ENCODE measurements at regions not wholly inside any gene's neighbourhood (a gene's known extent, or its start where the extent isn't known, plus 50 kb on each side); places are given as distances from the start of the nearest gene placed in this dataset.
"Not testable (repeated sequence)": the region's sequence is repeated elsewhere in the genome, so short reads cannot be mapped to it uniquely, and the experiment has no call there.

DNA sequence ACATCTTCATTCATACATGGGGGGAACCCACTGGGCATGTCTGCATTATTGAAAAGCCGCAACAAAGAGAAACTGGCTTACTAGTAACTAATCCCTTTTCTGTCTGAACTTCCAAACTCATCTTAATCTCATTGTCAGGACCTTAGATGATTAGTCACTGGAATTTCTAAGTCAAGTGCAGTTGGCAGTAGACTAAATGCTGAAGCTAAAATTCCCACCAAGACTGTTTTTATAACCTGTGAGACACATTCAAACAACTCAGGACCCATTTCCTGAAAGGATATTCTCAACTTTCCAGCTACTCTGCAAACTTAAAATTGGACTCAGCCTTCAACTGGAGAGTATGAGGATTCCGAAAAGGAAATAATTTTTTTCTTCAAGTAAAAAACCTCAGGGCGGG, 94.8 kb upstream of the SCAF8 start:
- peak; percentile 40 for DNase-seq

DNA sequence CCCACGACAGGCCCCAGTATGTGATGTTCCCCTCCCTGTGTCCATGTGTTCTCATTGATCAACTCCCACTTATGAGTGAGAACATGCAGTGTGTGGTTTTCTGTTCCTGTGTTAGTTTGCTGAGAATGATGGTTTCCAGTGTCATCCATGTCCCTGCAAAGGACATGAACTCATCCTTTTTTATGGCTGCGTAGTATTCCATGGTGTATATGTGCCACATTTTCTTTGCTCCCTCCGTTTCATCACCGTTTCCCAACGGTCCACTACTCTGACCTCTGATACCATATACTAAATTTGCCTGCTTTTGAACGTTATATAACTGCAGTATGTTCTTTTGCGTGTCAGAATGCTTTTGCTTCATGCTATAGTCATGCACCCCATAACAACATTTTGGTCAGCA, 94.0 kb upstream of the SCAF8 start:
- not testable (repeated sequence) for DNase-seq

DNA sequence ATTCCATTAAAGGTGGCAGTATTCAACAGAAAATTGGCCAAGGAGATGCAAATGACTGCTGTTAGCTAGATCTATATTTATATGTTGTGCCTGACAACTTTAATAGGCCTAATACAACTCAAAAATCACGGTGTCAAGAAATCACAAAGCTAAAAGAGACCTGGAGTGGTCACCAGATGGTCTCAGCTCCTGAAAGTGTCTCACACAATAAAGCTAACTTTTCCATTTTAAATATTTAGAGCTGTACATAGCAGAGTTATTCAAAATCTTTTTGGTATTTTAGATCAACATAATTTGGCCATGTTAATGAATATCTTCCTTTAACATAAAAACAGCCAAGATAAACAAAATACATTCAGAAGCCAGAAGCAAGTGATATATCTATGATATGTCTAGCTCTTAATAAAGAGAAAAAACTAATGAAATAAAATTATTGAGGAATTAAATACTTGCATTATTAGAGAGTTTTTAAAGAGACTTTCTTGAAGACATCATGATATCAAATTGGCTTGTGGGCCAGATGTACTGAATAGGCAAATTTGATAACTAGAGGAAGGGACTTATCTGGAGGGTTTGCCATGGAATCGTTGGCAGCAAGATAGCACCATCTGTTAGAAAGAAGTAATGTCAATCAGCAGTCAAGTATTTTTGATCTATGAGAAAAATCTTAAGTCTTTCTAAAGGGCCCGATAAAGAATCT, 84.9 kb upstream of the SCAF8 start:
- DNase-seq, result no peak

DNA sequence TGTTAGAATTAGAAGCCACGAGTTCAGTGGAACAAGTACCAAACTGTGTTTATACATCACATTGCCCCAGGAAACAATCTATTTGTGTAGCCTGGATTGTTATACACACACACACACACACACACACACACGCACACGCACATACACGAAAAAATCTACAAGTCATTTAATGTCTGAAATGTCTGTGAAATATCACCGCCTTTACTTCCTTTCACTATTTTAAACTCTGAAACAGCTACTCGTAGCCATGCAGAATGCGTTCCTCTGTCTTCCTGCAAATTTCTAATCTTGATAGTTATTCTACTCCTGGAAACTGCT, 84.4 kb upstream of the SCAF8 start:
- no peak for DNase-seq

DNA sequence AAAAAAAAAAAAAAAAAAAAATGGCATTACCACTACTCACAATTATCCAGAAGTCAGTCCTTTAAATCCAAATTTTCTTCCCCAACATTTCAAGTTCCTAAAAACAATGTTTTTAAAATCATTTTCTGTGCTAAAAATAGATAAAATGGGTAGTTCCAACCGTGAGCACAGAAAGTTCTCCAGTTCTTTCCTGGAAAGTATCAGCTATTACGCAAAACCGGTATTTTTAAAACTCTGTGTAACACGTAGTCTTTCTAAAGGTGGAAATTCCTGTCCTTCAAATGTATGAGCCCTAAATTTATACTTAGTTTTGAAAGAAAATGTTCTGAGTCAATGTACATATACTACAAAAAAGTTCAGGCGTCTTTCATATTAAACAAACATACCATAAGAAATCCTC, 83.5 kb upstream of the SCAF8 start:
- no peak for DNase-seq

DNA sequence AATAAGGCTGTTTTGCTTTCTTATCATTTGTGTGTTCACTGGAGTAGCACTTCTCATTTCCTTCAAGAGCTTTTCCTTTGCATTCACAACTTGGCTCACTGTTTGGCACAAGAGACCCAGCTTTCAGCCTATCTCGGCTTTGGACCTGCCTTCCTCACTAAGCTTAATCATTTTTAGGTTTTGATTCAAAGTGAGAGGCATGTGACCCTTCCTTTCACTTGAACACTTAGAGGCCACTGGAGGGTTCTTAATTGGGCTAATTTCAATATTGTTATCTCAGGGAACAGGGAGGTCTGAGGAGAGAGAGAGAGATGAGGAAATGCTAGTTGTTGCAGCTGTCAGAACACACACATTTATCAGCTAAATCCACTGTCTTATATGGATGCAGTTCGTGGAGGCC, 82.9 kb upstream of the SCAF8 start:
- DNase-seq, result no peak

DNA sequence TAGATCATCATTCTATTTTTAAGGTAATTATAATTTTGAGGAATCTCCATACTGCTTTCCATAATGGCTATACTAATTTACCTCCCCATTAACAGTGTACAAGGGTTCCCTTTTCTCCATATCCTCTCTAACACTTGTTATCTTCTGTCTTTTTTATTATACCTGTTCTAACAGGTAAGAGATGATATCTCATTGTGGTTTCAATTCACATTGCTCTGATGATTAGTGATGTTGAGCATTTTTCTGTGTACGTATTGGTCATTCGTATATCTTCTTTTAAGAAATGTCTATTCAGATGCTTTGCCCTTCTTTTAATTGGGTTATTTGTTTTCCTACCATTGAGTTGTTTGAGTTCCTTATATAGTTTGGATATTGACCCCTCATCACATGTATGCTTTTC, 81.6 kb upstream of the SCAF8 start:
- DNase-seq, result no peak

DNA sequence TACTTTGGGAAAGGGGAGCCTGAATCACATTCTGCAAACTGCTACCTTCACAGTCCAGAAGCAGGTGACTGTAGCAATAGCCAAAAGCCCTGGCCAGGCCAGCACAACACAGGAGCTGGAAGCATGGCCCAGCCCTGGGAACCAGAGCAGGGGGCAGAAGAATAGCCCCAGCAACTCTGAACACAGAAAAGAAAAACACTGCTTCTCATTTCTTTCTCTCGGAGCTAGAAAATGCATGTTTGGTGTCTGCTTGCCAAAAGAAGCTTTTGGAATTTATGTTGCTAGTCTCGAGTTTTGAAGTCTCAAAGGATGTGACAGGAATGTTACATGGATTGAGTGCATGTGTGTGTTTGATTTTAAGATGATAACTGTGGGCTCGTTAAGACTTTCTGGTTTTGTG, 79.8 kb upstream of the SCAF8 start:
- DNase-seq, result no peak

DNA sequence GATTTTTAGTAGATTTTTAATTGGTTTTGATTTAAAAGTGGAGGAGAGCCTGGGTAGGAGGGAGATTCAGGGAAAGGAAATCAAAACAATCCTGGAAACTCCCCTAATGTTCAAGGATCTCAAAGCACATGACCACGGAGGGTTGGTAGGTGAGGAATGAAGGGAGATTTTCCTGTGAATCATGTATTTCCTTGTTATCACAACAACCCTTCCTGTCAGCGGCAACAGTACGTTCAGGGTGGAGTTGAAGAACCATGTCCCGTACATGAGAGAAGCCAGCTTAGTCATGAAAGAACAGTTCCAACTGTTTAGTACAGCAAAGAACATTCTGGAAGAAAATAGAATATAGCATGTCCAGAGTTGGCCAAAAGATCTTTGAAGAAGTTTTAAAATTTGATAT, 79.4 kb upstream of the SCAF8 start:
- DNase-seq, result peak; percentile 82

DNA sequence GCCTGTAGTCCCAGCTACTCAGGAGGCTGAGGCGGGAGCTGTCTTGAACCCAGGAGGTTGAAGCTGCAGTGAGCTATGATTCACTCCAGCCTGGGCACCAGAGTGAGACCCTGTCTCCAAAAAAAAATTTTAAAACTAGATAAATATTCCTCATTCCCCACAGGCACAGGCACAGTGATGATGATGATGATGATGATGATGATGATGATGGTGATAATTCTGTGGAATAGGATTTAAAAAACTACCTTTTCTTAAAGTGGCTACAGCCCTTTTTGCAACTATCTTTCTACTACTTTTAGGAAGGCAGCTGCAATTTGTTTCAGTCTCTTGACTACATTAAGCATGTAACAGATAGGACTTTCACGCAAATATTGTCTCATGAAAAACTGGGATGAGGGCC, 76.6 kb upstream of the SCAF8 start:
- no peak for DNase-seq

DNA sequence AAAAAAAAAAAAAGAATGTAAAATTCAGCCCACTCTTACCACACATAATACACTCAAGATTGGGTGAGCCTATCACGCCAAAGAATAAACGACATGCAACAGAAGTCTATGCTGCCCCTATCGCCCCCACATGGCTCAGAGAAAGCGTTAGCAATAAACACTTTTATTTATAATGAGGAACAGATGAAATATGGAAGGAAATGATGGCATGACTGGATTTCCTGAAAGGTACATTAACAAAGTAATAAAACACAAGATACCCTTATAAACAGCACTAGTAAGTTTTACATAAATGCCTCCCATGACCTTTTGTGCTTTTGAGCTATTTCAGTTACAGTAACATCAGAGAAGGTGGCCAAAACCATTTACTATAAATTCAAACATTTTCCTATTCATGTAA, 71.4 kb upstream of the SCAF8 start:
- DNase-seq, result no peak

DNA sequence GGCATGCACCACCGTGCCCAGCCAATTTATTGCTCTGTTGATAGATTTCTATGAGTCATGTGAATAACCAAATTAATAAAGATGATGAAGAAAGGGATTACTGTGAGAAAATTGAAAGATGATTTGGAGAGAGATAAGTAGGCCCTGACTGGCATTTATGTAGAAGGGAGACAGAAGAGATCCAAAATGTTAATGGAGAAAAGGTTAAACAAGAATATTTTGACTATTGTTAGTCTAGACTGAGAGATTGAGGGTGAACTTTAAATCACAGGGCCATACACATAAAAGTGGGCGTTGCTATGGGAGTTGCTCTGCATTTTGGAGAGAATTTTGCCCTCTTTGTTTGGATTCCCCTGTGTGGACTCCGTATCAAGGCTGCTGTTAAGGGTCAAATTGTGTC, 68.9 kb upstream of the SCAF8 start:
- DNase-seq, result no peak

DNA sequence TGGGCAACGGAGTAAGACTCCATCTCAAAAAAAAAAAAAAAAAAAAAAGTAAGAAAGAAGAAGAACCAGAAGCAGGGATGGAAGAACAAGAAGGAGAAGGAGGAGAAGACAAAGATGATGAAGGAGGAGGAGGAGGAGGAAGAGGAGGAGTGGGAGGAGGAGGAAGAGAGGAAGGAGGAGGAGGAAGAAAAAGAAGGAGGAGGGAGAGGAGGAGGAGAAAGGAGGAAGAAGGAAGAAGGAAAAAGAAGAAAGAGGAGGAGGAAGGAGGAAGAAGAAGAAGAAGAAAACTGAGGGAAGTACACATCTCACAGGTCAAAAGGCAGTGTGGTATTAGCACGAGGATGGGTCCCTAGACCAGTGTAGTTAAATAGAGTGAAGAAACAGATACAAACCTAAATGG, 65.1 kb upstream of the SCAF8 start:
- no peak for DNase-seq

DNA sequence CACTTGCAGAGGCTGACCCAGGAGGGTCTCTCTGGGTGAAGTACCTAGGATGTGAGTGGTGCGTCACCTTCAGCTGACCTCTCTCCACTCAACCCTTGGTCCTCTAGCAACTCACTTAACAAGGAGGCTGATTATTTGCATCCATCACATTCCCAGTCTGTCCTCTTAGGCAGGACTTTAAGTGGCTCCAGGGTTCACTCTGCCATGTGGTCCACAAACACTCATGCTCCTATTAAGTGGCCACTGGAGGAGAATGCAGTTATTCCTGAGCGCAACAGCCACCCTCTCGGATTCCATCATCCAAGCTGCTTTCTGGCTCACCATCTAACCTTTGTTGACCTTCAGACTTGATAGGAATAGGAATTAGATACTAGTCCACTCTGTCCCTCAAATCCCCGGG, 61.1 kb upstream of the SCAF8 start:
- no peak for DNase-seq

DNA sequence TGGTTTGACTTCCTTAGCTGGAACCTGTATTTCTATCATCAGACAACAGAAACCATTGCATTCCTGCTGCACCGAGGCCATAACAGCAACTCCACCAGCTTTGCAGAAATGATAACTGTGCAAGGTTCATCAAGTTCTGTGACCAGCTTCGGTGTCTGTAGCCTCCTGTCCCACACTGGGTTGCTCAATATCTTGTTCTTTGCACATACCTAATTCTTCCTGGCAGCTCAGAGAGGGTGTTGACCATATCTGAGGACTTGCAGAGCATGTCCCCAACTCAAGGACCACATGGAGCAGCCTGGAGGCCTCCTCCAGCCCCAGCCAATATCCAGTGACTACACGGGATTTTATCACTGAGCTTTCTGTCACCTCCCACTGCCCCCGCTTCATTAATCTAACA, 59.3 kb upstream of the SCAF8 start:
- DNase-seq, result no peak

DNA sequence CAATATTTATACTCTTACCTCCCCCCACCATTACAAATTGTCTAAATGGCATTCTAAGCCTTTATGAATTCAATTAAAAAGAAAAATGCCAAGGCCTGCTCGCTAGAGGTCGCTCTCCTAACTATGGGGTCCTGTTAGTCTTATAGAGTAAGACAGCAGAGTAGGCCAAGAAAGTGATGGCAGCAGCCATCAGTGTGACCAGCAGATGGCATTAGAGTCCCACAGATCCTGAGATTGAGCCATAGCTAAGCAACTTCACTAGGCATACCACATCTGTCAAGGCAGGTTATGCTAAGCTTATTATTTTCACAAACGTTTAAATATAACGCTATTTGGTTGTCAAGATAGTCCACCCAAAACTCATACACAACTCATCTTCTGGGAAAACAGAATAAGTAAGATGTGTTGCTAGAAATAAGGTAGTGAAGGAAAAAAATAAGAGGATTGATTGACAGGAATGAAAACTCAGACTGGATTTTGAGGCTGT, 57.6 kb upstream of the SCAF8 start:
- peak; percentile 95 for DNase-seq

DNA sequence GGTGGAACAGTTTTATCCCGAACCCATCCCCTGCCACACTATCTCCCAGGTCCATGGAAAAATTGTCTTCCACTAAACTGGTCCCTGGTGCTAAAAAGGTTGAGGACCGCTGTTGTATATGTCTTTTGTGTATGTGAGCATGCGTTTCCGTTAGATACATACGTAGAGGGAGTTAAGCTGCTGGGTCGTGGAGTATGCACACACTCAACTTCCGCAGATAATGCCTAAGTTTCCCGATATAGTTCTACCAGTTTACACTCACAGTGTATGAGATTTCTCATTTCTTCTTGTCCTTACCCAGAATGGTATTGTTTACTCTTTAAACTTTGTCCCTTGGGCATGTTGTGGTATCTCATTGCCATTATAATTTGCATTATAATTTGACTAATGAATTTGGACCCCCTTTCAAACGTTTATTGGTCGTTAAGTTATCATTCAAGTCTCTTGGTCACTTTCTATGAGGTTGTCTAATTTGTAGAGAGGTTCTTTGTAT, 50.5 kb upstream of the SCAF8 start:
- no peak for DNase-seq
